Muscle layer of duodenum (tissue), 2 donors: ENCODE measurements at regions not wholly inside any gene's neighbourhood (a gene's known extent, or its start where the extent isn't known, plus 50 kb on each side); places are given as distances from the start of the nearest gene placed in this dataset.
"Not testable (repeated sequence)": the region's sequence is repeated elsewhere in the genome, so short reads cannot be mapped to it uniquely, and the experiment has no call there.

Experiments used
- H3K27ac ChIP-seq: one replicate; pipeline ENCODE4 v1.7.0; 2013; ENCODE audit warnings: mild to moderate bottlenecking, low read length
- H3K27me3 ChIP-seq: one replicate; pipeline ENCODE4 v1.7.0; 2013; ENCODE audit warnings: low read depth, mild to moderate bottlenecking, control low read depth, low read length
- H3K36me3 ChIP-seq, 2 donors: one replicate each; pipeline ENCODE4 v1.7.0; 2013; ENCODE audit warnings: low read length in 2 of 2, control low read depth in 1 of 2, mild to moderate bottlenecking in 1 of 2; ENCODE audit not compliant: insufficient read depth in 2 of 2, control insufficient read depth in 1 of 2
- H3K4me1 ChIP-seq, 2 donors: one replicate each; pipeline ENCODE4 v1.7.0; 2013; ENCODE audit warnings: low read length in 2 of 2, mild to moderate bottlenecking in 2 of 2, control low read depth in 1 of 2, moderate library complexity in 1 of 2; ENCODE audit not compliant: insufficient read depth in 2 of 2, control insufficient read depth in 1 of 2
- H3K4me3 ChIP-seq, 2 donors: one replicate each; pipeline ENCODE4 v1.7.0; 2013; ENCODE audit warnings: low read length in 2 of 2, low read depth in 1 of 2, mild to moderate bottlenecking in 1 of 2
- H3K9me3 ChIP-seq, 2 donors: one replicate each; pipeline ENCODE4 v1.7.0; 2013; ENCODE audit warnings: low read length in 2 of 2, control low read depth in 1 of 2, mild to moderate bottlenecking in 1 of 2; ENCODE audit not compliant: control insufficient read depth in 1 of 2
- donor health status: healthy.

GRCh38 chr6:12635813-12636212 lies 80.8 kb upstream of the PHACTR1 start:
- peaks cover 0 to 2% of the 10 kb centered on the region in 2 donors for H3K9me3 ChIP-seq
- no peak overlapping the region for H3K27ac ChIP-seq
- peaks cover 0 to 4% of the 10 kb centered on the region in 2 donors for H3K4me1 ChIP-seq
- no peaks in the 10 kb centered on the region for H3K36me3 ChIP-seq
- H3K4me3 ChIP-seq: no peak overlapping the region
- no peaks in the 10 kb centered on the region for H3K27me3 ChIP-seq

DNA sequence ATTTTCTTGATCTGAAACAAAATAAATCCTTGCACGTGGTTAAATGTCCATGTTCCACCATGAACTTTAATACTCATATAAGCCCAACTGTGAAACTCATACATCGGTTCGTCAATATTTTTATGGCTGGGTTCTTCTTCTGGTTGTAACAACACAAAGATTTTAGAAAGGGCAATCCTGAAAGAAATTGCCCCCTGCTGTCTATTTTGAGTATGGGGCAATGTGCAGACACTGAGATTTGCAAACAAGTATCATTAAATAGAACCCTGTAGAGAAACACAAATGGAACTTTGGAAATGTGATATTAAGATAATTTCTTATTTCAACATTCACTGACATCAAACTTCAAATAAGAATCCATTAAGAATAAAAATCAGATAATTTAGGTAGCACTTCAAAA lies 80.2 kb upstream of the PHACTR1 start:
- Histone ChIP-seq H3K4me3 (no peak overlapping the region), H3K4me1 (peaks cover 0 to 4% of the 10 kb centered on the region in 2 donors), H3K27me3 (no peaks in the 10 kb centered on the region), H3K27ac (no peak overlapping the region), H3K36me3 (no peaks in the 10 kb centered on the region), H3K9me3 (peaks cover 0 to 2% of the 10 kb centered on the region in 2 donors)

DNA sequence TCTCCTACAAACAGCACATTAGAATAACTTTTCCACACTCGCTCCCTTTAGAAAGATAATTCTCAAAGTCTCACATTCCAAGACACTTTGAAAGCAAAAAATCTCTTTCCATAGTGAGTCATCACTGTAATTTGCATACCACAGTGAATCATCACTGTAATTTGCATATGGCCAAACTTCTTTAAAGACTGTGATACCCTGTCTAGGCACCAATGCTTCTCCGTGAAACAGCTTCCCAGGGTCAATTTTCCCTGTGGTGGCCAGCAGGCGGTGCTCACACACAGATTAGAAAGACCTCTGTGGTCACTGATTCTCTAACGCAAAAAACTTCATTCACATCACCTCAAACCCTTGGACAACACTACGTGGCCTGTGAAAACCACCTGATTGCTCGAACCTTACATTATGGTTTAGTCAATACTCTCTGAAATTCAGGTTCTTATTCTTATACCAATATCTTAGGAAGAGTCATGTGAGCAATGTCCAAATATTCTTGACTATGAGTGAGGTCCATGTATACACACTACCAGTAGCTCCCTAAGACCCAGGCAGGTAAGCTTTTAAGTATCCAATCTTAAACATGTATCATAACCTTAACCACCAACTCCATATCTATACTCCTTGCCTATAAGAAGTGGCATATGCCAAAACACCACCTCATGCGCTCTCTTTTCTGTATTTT lies 78.5 kb upstream of the PHACTR1 start:
- Histone ChIP-seq H3K36me3 (no peaks in the 10 kb centered on the region), H3K4me3 (no peak overlapping the region), H3K27ac (no peak overlapping the region), H3K4me1 (peaks cover 0 to 4% of the 10 kb centered on the region in 2 donors), H3K27me3 (no peaks in the 10 kb centered on the region), H3K9me3 (peaks cover 0 to 2% of the 10 kb centered on the region in 2 donors)

- Histone ChIP-seq H3K27me3 (no peaks in the 10 kb centered on the region), H3K27ac (no peak overlapping the region), H3K4me3 (no peak overlapping the region), H3K36me3 (no peaks in the 10 kb centered on the region), H3K4me1 (peaks cover 0 to 4% of the 10 kb centered on the region in 2 donors), H3K9me3 (no peaks in the 10 kb centered on the region)
Observed at GRCh38 chr6:12640438-12640837, 76.1 kb upstream of the PHACTR1 start.

GRCh38 chr6:12641785-12642184 lies 74.8 kb upstream of the PHACTR1 start:
- H3K27ac ChIP-seq, H3K4me1 ChIP-seq, H3K4me3 ChIP-seq, H3K27me3 ChIP-seq, H3K36me3 ChIP-seq, H3K9me3 ChIP-seq: not testable (repeated sequence)

- no peak overlapping the region for H3K4me3 ChIP-seq
- H3K9me3 ChIP-seq: peaks cover 5 to 8% of the 10 kb centered on the region in 2 donors
- no peak overlapping the region for H3K27ac ChIP-seq
- H3K36me3 ChIP-seq: no peaks in the 10 kb centered on the region
- H3K4me1 ChIP-seq: no peaks in the 10 kb centered on the region
- no peaks in the 10 kb centered on the region for H3K27me3 ChIP-seq
Observed at GRCh38 chr6:12645941-12646340, 70.6 kb upstream of the PHACTR1 start.

DNA sequence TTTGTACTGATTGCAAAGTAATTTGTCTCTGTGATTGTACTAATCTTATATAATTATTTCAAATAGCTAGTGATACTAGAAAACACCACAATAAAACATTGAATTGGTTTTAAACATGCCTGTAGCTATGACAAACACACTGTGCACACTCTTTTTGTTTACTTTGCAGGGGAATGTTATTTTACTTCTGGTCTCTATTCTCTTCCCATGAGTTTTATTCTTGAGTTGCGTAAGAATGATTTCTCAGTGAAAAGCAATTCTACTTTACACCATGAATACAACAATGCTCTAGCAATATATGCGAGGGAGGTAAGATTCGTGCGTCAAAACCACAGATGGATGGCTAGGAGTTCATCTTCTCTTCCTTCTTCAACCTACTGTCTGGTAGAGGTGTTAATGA lies 68.4 kb upstream of the PHACTR1 start:
- no peaks in the 10 kb centered on the region for H3K4me1 ChIP-seq
- H3K27me3 ChIP-seq: no peaks in the 10 kb centered on the region
- no peaks in the 10 kb centered on the region for H3K36me3 ChIP-seq
- no peak overlapping the region for H3K27ac ChIP-seq
- H3K4me3 ChIP-seq: no peak overlapping the region
- H3K9me3 ChIP-seq: peaks cover 5 to 8% of the 10 kb centered on the region in 2 donors

GRCh38 chr6:12649325-12649724 lies 67.2 kb upstream of the PHACTR1 start:
- no peaks in the 10 kb centered on the region for H3K4me1 ChIP-seq
- no peaks in the 10 kb centered on the region for H3K36me3 ChIP-seq
- H3K27ac ChIP-seq: no peak overlapping the region
- no peak overlapping the region for H3K4me3 ChIP-seq
- H3K9me3 ChIP-seq: peaks cover 5 to 8% of the 10 kb centered on the region in 2 donors
- no peaks in the 10 kb centered on the region for H3K27me3 ChIP-seq

- H3K27me3 ChIP-seq: no peaks in the 10 kb centered on the region
- H3K27ac ChIP-seq: no peak overlapping the region
Observed at GRCh38 chr6:12653486-12653885, 63.1 kb upstream of the PHACTR1 start.

DNA sequence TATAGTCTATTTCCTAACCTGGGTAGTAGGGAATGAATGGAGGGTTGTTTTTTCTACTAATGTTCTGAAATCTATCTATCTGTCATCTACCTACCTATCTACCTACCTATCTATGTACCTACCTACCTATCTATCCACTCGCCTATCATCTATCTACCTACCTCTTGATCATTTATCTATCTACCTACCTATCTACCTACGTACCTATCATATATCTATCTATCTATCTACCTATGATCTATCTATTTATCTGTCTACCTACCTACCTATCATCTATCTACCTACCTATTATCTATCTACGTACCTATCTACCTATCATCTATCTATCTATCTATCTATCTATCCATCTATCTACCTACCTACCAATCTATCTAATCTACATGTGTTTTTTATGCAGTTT lies 62.5 kb upstream of the PHACTR1 start:
- no peak overlapping the region for H3K27ac ChIP-seq
- no peaks in the 10 kb centered on the region for H3K4me1 ChIP-seq
- H3K27me3 ChIP-seq: no peaks in the 10 kb centered on the region

More at GRCh38 chr6:12653486-12653885, 63.1 kb upstream of the PHACTR1 start:
- no peak overlapping the region for H3K4me3 ChIP-seq
- H3K36me3 ChIP-seq: no peaks in the 10 kb centered on the region
- H3K4me1 ChIP-seq: no peaks in the 10 kb centered on the region
- H3K9me3 ChIP-seq: peaks cover 5 to 7% of the 10 kb centered on the region in 2 donors

DNA sequence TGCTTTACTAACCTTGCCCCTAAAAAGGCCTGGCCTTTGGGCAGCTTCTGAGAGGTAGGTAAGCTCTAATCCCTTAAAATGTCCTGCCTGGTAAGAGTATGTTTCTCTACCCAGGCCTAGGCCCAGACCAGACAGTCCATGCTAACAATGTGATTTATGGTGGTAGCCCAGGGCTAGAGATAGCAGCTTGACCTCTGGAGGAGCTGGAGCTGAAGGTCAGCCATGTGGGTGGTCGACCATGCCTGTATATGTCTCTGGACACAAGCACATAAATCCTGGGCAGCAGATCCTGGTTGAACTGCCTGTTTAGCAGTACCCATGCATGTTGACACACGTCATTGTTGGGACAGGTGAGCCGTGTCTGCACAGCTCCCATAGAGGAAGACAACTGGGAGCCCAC lies 62.1 kb upstream of the PHACTR1 start:
- H3K27ac ChIP-seq: no peak overlapping the region
- no peak overlapping the region for H3K4me3 ChIP-seq
- H3K27me3 ChIP-seq: no peaks in the 10 kb centered on the region
- no peaks in the 10 kb centered on the region for H3K36me3 ChIP-seq
- H3K4me1 ChIP-seq: no peaks in the 10 kb centered on the region
- no peaks in the 10 kb centered on the region for H3K9me3 ChIP-seq

More for the DNA sequence above, 62.5 kb upstream of the PHACTR1 start:
- no peaks in the 10 kb centered on the region for H3K36me3 ChIP-seq
- H3K4me3 ChIP-seq: no peak overlapping the region
- peaks cover 3 to 4% of the 10 kb centered on the region in 2 donors for H3K9me3 ChIP-seq

GRCh38 chr6:12656906-12657305 lies 59.7 kb upstream of the PHACTR1 start:
- no peaks in the 10 kb centered on the region for H3K27me3 ChIP-seq
- no peaks in the 10 kb centered on the region for H3K36me3 ChIP-seq
- H3K27ac ChIP-seq: no peak overlapping the region
- H3K4me1 ChIP-seq: no peaks in the 10 kb centered on the region
- H3K4me3 ChIP-seq: no peak overlapping the region
- no peaks in the 10 kb centered on the region for H3K9me3 ChIP-seq
